NCI-H1436 (cell line): ENCODE measurements at regions not wholly inside any gene's neighbourhood (a gene's known extent, or its start where the extent isn't known, plus 50 kb on each side); places are given as distances from the start of the nearest gene placed in this dataset.

Source experiments
- DNase-seq: peaks from one replicate; lab custom pipeline; 2025; lab: John Stamatoyannopoulos, UW

- no peak for DNase-seq
Observed at GRCh38 chr1:234718496-234719453, 108.8 kb upstream of the IRF2BP2 start.

DNA sequence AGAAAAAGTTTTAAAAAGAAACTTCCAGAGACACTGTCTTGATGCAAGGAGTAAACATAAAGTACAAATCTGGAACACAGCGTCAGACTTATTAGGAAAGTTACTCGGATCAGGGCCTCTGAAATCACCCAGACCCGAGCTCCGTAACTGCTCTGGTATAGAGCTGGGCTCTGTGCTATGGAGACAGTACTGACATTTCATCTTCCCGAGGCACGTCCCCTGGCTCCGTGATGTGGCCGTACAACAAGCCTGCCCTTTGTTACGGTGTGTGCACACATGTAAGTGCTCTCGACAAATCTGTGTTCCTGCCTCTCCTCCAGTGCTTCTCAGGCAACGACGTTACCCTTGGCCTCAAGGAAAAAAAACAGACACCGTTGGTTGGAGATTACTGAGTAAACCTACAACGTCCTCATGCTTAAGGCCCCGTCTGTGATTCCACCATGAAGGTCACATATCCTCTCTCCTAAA is 107.0 kb upstream of the IRF2BP2 start:
- DNase-seq, result no peak

GRCh38 chr1:234715252-234716014 is 105.5 kb upstream of the IRF2BP2 start:
- DNase-seq, result no peak

DNA sequence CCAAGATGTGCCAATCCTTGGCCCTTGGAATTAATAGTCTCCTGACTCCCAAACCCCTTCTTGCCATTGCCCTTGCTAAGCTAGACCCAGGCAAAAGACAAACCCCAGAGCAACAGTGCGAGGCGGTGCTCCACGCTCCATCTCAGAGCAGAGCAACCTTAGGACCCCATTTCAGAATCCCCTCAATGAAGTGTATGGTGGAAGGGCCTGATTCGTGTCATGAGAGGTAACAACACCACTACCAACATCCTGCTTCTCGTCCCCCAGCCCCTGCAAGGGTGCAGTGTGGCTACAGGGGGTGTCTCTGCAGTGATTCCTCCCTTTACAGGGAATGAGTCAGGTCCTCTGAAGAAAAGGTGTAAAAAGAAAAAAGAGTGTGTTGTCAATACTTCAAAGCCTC is 103.9 kb upstream of the IRF2BP2 start:
- DNase-seq, result no peak

DNA sequence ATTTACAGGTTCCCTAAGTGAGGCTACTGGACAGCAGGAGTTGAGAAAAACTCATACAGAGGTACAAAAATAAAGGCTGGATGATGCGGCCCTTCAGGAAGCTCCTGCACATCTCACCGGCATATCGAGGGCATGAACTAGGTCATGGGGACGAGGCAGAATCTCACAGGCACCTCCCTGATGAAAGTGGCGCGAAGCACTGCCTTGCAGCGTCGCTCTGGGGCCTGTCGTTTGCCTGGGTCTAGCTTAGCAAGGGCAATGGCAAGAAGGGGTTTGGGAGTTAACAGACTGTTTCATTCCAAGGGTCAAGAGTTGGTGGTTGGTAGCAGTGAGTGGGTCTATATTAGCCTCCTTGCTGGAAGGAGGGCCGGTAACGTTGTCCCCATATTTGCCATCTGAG is 103.5 kb upstream of the IRF2BP2 start:
- no peak for DNase-seq

- DNase-seq, result no peak
Observed at GRCh38 chr1:234712891-234713305, 102.9 kb upstream of the IRF2BP2 start.

GRCh38 chr1:234710936-234711724 is 101.2 kb upstream of the IRF2BP2 start:
- no peak for DNase-seq

- DNase-seq, result no peak
Observed at GRCh38 chr1:234710381-234710780, 100.4 kb upstream of the IRF2BP2 start.

DNA sequence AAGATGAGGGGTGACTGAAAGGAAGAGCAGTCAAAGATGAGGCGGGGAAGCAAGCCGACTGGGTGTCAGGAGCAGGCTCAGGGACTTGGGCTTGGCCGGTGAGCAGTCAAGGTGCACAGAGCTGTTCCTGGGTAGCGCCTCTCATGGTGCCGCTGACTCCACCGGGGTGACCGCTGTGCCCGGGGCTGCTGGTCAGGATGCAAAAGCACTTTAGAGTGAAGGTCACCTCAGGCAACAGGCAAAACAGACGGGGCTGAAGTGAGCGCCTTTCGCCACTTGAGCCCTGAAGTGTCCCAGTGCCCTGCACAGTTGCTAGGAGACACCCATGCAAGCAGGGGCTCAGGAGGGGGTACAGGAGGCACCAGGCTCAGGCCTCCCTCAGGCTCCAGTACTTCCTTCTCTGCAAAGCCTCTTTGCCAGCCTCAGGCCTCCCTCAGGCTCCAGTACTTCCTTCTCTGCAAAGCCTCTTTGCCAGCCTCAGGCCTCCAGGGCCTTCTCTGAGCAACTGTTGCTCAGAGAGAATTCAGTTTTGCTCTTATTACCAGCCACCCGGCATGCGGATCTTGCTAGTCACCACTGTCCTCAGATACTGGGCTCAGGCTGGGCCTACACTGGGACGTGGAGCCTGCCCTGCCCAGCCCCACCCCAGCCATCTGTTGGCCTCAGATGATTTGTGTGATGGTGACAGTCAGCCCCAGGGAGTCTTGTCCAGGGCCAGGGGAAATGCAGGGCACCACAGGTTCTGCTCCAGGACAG is 99.7 kb upstream of the IRF2BP2 start:
- no peak for DNase-seq

GRCh38 chr1:234708700-234709395 is 98.9 kb upstream of the IRF2BP2 start:
- DNase-seq, result no peak

DNA sequence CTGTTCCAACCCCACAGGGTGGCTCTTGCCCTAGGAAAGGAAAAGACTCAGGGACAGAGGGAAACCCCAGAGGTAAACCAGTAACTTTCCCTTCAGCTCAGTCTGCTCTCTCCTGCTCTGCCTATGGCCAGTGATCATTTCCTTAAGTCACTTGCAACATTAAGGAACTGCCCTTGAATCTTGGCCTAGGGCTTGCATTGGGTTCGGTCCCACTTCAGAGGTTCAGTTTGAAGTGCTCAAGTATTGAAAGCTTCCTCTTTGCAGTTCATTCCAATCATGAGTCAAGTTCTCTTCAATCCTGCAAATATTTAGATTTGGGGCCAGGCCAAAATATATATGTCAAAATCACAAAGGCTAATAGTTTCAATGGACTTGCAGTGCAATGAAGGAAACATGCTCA is 97.7 kb upstream of the IRF2BP2 start:
- DNase-seq, result no peak

- no peak for DNase-seq
Observed at GRCh38 chr1:234706931-234707330, 97.0 kb upstream of the IRF2BP2 start.

DNA sequence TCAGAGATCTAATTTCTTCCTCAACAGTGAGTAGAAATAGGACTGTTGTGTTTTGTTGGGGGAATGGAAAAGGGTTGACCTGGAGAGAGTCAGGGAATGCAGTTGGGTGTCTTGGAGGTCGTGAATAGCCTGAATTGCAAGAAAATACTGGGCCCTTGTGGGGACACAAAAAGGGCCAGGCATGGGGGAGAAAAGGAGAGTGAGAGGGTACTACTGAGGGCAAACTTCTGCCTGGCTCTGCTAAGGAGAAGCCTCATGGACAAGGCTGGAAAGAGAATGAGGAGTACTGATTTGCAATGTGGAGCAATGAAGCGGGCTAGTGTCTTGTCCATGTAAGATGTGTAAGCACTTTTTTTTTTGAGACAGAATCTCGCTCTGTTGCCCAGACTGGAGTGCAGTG is 96.2 kb upstream of the IRF2BP2 start:
- no peak for DNase-seq

DNA sequence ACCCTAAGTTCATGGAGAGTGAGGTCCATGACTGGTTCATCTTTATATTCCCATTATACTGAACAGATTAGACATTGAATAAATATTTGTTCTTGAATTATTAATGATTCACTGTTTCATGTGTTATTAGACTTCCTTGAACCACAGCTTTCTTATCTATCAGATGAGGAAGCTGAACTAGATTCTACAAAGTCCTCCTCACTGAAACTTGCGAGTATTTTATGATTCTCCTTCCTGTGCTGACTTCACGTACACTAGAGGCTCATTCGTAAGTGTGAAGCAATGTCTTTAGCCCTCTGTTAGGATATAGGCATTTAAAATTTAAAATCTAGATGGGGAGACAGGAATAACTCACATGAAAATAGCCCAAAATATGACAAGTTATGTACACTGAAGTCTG is 95.6 kb upstream of the IRF2BP2 start:
- DNase-seq, result no peak

DNA sequence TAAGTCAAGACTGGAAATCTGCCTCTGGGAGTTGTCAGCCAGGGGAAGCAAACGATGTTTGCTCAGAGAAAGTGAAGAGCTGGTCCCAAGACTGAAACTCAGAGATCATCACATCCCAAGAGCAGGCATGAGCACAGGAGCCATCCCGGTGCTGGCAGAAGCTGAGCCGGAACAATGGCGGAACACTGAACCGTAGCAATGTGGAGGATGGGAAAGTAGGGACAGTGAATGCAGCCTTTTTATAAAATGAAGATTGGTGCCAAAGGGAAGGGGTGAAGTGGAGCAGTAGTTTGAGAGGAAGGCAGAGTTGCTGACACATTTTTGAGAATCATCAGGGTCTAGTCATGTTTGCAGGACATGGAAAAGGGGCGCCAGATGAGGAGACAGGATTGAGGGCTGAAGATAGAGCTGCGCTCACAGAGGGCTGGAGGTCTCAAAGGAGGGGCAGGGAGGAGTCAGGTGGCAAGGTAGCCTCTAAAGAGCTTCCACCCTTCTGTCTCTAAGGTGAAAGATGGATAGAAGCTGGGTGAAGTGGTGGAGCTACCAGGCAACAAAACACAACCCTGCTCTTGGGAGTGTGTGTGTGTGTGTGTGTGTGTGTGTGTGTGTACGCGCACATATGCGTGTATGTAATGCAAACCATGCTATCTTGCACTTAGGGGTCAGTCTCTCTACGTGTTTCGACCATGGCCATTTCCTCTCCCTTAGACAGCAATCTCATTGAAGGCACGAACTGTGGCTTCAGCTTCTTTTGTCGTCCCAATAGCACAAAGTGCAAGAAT is 94.3 kb upstream of the IRF2BP2 start:
- DNase-seq, result no peak

DNA sequence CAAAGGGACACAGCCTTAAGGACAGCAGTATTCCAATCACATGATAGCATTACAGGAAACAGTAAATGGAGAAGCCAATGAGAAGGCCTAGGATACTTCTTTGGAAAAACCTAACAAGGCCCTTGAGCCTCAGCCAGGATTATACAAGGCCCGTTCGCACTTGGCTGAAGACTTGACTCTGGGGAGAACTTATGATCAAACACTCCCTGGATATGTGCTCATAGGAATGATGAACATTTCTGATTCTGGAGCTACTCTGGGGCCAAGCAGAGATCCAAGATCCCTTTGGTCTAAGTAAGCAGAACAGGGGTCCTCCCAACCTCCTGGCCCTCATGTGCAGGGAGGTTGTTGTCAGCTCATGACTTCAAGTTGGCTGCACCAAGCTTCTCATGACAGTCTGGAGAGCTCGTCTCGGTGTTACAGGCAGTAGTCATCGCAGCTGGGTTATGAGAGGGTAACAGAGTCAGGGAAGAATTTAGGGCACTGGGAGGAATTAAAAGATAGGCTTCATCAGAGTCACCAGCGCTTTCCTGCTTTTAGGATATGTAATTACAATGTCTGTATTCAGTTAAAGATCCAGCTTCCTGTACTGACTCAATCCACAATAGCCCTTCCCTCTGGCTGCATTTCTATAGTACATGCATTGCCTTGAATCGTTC is 92.5 kb upstream of the IRF2BP2 start:
- DNase-seq, result no peak

GRCh38 chr1:234701737-234702341 is 91.9 kb upstream of the IRF2BP2 start:
- no peak for DNase-seq

GRCh38 chr1:234699795-234700665 is 90.1 kb upstream of the IRF2BP2 start:
- peak; percentile 84 for DNase-seq
